ENCODE measurements at regions not wholly inside any gene's neighbourhood (a gene's known extent, or its start where the extent isn't known, plus 50 kb on each side); places are given as distances from the start of the nearest gene placed in this dataset.

GRCh38 chr10:131810036-131810804 lies 90.6 kb upstream of the PPP2R2D start:
- no peak for DNase-seq

GRCh38 chr10:131810805-131811629 lies 89.8 kb upstream of the PPP2R2D start:
- no peak for DNase-seq

- no peak for DNase-seq
Measured at GRCh38 chr10:131811630-131812403, 89.0 kb upstream of the PPP2R2D start.

- DNase-seq = no peak
Measured at GRCh38 chr10:131812736-131813604, 87.8 kb upstream of the PPP2R2D start.

- no peak for DNase-seq
Measured at GRCh38 chr10:131814567-131815265, 86.1 kb upstream of the PPP2R2D start.

- DNase-seq = no peak
Measured at GRCh38 chr10:131815266-131816156, 85.3 kb upstream of the PPP2R2D start.

- DNase-seq = no peak
Measured at GRCh38 chr10:131816157-131816775, 84.5 kb upstream of the PPP2R2D start.

- no peak for DNase-seq
Measured at GRCh38 chr10:131816941-131817700, 83.7 kb upstream of the PPP2R2D start.

GRCh38 chr10:131817866-131818509 lies 82.8 kb upstream of the PPP2R2D start:
- DNase-seq = no peak

- no peak for DNase-seq
Measured at GRCh38 chr10:131818510-131819234, 82.1 kb upstream of the PPP2R2D start.

- no peak for DNase-seq
Measured at GRCh38 chr10:131819241-131820072, 81.4 kb upstream of the PPP2R2D start.

GRCh38 chr10:131820626-131821025 lies 80.2 kb upstream of the PPP2R2D start:
- DNase-seq = no peak

GRCh38 chr10:131821378-131822012 lies 79.3 kb upstream of the PPP2R2D start:
- no peak for DNase-seq

GRCh38 chr10:131822013-131822691 lies 78.7 kb upstream of the PPP2R2D start:
- no peak for DNase-seq

GRCh38 chr10:131822692-131823245 lies 78.0 kb upstream of the PPP2R2D start:
- DNase-seq = no peak
